ENCODE measurements at regions not wholly inside any gene's neighbourhood (a gene's known extent, or its start where the extent isn't known, plus 50 kb on each side); places are given as distances from the start of the nearest gene placed in this dataset.
"Not testable (repeated sequence)": the region's sequence is repeated elsewhere in the genome, so short reads cannot be mapped to it uniquely, and the experiment has no call there.

GRCh38 chr4:20017070-20017776 lies 234.5 kb upstream of the SLIT2 start:
- peak; percentile 77 for DNase-seq
- peak overlapping the region; percentile 73 for H3K27ac Mint-ChIP-seq
- H3K9me3 Mint-ChIP-seq: no peaks in the 10 kb centered on the region
- H3K36me3 Mint-ChIP-seq (ENCODE audit: low read depth): no peaks in the 10 kb centered on the region
- H3K27me3 Mint-ChIP-seq (ENCODE audit: insufficient read depth): no peaks in the 10 kb centered on the region; the same call in 1 of the 2 replicates
- TF ChIP-seq CTCF (IDR thresholded peaks at IDR 0.05): no peak
- peak overlapping the region; percentile 9; the same call in 1 of the 2 replicates for H3K4me3 Mint-ChIP-seq
- H3K4me1 Mint-ChIP-seq (ENCODE audit: low read depth): peaks cover 52% of the 10 kb centered on the region

- Mint-ChIP-seq H3K27me3 (ENCODE audit: insufficient read depth) (no peaks in the 10 kb centered on the region; the same call in 1 of the 2 replicates), H3K36me3 (ENCODE audit: low read depth) (no peaks in the 10 kb centered on the region), H3K4me3 (no peak overlapping the region), H3K27ac (peak overlapping the region; percentile 17; the same call in 1 of the 2 replicates), H3K4me1 (ENCODE audit: low read depth) (peaks cover 60% of the 10 kb centered on the region), H3K9me3 (no peaks in the 10 kb centered on the region)
- no peak for DNase-seq
- TF ChIP-seq CTCF (IDR thresholded peaks at IDR 0.05): no peak
Measured at GRCh38 chr4:20015636-20016224, 236.0 kb upstream of the SLIT2 start.

GRCh38 chr4:20003836-20004558 lies 247.7 kb upstream of the SLIT2 start:
- not testable (repeated sequence) for H3K27me3 Mint-ChIP-seq (ENCODE audit: insufficient read depth); H3K27ac Mint-ChIP-seq; H3K4me3 Mint-ChIP-seq; H3K9me3 Mint-ChIP-seq; H3K4me1 Mint-ChIP-seq (ENCODE audit: low read depth); H3K36me3 Mint-ChIP-seq (ENCODE audit: low read depth); DNase-seq

DNA sequence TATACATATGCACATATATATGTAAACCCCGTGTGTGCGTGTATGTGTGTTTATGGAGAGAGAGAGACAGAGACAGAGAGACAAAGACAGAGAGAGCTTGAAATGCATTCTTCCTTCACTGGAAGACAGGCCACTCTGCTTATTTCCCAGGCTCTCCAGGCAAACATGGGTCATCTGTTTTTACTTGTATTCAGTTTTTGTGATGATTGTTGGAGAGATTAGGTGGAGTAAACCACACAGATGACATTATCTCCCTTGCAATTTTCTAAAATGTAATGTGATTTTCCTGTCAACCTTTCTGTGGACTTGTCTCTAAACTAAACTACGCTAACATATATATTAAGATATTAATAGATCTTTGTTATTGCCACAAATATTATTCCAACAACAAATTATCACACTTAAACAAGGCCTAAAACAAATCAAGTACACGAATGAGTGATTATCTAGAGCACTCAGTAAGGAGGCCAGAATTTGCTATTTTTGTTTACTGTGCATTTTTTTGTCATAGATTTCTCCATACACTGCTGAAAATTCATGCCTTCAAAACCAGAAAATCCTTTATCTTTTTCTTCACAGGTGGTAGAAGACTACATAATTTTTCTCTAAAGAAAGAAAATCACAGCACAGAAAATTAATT lies 251.8 kb upstream of the SLIT2 start:
- Mint-ChIP-seq H3K9me3 (no peaks in the 10 kb centered on the region), H3K4me3 (no peak overlapping the region), H3K27me3 (ENCODE audit: insufficient read depth) (no peaks in the 10 kb centered on the region), H3K4me1 (ENCODE audit: low read depth) (peaks cover under 1% of the 10 kb centered on the region; the same call in 1 of the 2 replicates), H3K36me3 (ENCODE audit: low read depth) (no peaks in the 10 kb centered on the region), H3K27ac (no peak overlapping the region)
- DNase-seq: no peak
- TF ChIP-seq CTCF (IDR thresholded peaks at IDR 0.05): no peak

- Mint-ChIP-seq H3K27me3 (ENCODE audit: insufficient read depth) (no peaks in the 10 kb centered on the region), H3K27ac (no peak overlapping the region), H3K4me1 (ENCODE audit: low read depth) (no peaks in the 10 kb centered on the region), H3K36me3 (ENCODE audit: low read depth) (no peaks in the 10 kb centered on the region), H3K4me3 (no peak overlapping the region), H3K9me3 (no peaks in the 10 kb centered on the region)
- no peak for TF ChIP-seq CTCF (IDR thresholded peaks at IDR 0.05)
- no peak for DNase-seq
Measured at GRCh38 chr4:19999276-19999675, 252.4 kb upstream of the SLIT2 start.
